GM19035 (cell line): ENCODE measurements at regions not wholly inside any gene's neighbourhood (a gene's known extent, or its start where the extent isn't known, plus 50 kb on each side); places are given as distances from the start of the nearest gene placed in this dataset.

ENCODE experiments used
- ATAC-seq: cut with Tn5 transposase; IDR thresholded peaks from one replicate; pipeline ENCODE4 v1.9.1; 2021; ENCODE audit not compliant: unreplicated experiment

DNA sequence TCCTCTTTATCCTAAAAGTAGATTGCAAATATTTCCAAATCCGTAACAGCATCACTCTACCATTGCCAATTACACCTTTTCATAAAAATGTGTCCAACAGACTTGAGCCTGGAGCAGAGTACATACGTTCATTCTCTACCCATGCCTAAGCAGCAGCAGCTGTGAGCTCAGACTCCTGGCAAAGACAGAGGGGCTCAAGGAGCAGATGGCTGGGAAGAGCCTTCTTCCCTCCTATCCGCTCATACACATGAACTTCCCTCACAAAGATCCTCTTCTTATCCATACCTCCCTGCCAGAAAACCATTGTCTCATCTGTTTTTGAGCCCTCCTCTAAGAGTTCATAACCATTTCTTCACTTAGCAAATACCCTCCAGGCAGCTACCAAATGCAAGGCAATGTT lies 164.3 kb upstream of the ARL4C start:
- no peak for ATAC-seq

DNA sequence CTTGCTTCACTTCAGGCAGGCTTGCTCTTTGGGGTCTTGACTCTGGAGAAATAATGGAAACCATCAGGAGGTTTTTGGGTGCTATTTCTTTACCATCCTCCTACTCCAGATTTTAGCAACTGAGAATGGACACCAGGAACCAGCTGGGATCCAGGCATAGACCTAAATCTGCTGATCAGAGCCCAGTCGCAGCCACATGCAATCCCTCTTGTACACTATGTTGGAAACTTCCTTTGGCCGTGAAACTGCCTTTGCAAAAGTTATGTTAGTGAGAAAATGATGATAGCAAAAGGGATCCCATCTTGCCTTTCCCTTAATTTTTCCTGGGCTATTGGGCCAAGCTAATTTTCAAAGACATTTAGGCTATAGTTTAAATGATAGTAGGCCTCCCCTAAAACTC lies 158.8 kb upstream of the ARL4C start:
- no peak for ATAC-seq

DNA sequence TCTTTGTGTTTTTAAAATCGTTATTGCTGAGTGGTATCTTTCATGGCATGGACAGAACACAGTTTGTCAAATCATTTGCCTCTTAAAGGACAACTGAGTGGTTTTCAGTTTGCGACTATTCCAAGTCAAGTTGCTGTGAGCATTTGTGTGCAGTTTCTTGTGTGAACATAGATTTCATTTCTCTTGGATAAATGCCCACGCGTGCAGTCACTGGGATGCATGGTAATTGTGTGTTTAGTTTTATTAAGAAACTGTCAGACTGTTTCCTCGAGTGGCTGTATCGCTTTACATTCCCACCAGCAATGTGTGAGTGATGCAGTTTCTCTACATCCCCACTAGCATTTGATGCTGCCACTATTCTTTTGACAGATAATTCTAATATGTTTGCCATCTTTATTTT lies 154.0 kb upstream of the ARL4C start:
- no peak for ATAC-seq

DNA sequence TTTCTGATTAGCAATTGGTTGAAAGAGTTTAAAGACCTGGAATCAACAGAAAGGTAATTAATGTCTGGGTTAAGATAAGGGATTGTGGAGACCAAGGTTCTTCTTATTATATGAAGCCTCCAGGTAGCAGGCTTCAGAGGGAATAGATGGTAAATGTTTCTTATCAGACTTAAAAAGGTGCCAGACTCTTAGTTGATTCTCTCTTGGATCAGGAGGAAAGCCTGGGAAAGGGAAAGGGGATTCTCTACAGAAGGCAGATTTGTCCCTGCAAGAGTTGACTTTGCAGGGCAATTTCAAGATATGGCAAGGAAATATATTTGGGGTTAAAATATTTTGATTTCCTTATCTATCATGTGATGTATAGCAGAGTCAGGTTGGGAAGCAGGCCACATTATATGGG lies 153.1 kb upstream of the ARL4C start:
- no peak for ATAC-seq

DNA sequence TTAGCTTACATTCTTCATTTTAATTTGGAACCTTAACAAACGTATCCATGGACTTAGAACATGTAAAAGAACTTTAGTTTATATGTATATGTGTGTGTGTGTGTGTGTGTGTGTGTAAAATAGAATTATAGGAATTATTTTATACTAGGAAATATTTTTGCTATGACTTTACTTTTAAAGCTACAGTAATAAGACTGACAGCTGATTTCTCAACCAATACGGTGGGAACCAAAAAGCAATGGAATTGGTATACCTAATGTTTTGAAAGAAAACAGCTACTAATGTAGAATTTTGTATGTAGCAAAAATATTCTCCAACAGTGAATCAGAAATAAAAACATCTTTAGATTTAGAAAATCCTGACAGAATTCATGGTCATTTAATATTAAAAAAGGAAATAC lies 146.5 kb upstream of the ARL4C start:
- ATAC-seq = no peak

DNA sequence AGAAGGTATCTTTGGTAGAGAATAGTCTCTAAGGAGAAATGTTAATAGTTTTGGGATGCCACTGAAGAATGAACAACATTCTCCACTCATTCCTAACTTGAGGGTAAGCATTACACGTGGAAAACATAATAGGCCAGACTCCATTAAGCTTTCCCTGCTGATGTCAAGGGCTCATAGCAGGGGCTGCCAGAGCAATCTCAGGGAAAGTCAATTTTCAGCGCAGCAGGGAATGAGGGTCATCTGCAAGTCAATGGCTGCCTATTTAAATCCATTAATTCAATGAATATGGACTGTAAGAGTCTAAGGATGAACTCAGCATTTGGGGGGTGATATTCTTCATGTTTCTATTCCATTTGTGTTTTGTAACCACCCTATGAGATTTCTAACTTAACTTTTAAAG lies 144.2 kb upstream of the ARL4C start:
- ATAC-seq = no peak

DNA sequence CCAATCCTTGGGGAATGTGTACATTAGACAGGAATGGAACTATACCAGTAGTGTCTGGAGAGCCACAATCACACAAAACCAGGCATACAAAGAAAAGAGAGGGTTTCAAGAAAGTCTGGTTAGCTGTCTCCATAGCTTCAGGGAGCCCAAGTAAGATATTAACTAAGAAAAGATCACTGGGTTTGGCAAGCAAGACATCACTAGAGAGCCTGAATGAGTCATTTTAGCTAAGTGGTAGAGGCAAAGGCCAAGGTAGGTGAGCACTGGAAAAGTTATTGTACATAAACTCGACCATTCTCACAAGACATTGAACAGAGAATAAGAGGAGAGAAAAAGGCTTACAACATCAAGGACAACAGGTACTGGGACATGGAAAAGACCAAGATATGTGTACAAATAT lies 143.8 kb upstream of the ARL4C start:
- no peak for ATAC-seq

DNA sequence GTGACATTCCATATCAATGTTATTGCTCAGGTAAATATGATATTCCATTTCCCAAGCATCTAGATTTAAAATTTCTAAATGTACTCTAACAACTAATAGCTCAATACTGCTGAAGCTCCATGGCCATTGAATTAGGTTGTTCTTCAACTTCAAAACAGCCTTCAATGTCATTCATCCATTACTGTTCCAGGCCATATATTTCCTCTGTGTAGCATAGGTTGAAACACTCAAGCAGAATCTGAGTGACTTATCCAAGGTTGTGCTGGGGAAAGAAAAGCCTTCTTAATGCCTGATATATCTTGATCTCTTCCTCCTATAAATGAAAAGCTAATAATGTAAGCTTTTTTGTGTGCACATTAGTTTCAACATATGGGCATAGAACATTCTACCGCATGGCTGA lies 142.1 kb upstream of the ARL4C start:
- no peak for ATAC-seq

DNA sequence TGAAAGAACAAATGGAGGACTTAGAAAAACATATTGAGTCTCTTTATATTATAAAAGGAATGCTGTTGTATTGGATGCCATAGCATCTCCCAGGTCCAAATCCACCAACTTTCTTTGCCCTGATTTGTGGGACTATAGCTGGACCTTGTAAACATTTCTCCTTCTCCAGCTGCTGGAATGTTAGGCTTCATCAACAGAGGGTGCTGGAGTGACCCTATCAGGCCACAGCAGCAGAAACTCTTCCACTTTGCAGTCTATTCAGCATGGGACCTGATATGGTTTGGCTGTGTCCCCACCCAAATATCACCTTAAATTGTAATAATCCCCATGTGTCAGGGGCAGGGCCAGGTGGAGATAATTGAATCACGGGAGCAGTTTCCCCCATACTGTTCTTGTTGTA lies 138.4 kb upstream of the ARL4C start:
- ATAC-seq = no peak

DNA sequence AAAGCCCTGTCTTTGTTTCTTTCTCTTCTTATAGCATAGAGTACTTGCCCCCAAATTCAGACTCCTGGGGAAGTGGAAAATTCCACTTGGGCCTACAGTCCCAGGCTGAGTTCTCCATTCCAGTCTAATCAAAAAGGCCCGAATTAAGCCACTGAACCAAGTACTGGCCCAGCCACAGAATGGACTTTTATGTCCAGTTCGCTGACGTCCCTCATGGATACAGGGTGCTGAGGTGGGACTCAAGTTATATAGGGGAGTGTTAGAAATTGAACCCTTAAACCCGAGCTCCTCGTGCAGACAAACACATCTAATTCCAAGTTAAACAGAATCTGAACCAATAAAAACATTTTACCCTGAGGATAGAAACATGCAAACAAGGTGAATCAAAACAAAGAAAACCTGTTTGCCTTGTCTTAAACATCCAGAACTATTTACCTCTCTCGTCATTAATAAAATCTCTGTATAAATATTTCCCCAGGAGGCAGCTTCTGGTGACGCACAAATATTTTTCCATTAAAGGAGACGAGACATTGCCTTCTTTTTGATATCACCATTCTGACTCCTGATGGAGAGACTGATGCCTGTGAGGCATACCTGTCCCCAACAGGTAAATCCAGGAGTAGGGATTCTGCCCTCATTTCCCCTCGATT lies 136.8 kb upstream of the ARL4C start:
- ATAC-seq = no peak

DNA sequence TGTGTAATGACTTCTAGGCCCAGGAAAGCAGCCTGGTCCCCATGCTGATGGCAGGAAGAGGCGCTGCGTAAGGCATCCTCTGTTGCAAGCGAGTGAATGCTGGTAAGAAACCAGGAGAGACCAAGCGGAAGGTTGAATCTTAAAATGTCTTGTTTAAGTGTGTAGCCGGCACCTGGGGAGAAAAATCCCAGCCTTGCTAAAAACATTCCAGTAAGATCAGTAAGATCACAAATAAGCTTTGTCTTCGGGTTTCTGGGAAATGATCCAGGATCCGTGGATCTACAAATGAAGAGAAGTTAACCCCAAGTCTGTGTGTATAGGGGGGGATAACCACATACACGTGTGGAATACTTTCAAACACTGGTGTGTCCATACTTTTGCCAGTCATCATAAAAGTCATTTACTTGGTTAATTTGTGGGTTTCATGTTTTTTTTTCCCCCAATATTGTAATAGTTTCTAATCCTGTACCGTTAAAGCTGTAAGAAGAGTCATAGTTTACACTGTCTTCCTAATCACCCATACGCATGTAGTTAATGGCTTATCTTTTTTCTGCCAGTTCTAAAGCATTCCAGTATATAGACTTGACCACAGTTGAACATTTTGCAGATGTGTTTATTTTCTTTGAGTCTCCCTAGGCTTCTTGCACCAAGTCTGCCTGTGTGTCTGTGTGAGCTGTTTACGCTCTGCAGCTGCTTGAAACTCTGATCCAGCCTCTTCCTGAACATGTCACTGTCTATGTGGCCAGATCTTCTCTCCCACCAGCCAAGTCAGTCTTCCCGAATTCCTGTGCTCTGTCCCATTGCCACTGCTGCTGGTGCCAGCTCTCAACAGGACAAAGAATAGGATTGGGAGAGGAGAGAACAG lies 135.9 kb upstream of the ARL4C start:
- no peak for ATAC-seq

DNA sequence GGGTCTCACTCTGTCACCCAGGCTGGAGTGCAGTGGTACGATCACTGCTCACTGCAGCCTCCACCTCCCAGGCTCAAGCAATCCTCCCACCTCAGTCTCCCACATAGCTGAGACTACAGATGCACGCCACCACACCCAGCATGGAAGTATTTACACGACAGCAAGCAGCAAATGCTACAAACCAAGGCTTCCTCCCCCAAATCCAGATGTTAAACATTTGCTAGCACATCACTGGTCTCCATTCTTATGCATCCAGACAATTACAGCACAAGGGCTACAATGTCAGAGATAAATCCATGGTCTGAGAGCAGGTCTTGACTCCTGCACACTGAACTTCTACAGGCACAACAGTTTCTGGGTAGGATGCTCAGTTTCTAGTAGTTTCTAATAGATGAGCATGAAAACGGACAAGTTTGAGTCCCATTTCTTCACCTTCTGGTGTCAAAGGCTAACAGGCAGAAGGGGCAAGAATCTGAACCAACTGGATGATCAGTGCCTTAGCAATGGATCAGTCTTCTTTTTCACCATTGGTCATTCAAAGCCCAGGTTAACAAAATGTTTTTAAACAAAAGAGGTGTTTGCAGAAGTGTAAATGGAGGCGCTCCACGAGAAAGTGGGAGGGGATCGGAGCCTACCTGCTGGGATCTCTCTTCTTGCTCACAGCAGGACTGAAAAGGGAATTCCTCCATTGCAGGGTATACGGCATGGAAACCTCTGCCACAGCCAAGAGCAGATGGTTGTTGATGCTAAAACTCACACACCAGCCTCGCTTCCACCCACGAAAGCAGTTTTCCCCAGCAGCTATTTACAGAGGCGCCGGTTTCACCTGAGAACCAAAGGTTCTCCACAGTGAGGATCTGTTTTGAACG lies 135.0 kb upstream of the ARL4C start:
- ATAC-seq = no peak

DNA sequence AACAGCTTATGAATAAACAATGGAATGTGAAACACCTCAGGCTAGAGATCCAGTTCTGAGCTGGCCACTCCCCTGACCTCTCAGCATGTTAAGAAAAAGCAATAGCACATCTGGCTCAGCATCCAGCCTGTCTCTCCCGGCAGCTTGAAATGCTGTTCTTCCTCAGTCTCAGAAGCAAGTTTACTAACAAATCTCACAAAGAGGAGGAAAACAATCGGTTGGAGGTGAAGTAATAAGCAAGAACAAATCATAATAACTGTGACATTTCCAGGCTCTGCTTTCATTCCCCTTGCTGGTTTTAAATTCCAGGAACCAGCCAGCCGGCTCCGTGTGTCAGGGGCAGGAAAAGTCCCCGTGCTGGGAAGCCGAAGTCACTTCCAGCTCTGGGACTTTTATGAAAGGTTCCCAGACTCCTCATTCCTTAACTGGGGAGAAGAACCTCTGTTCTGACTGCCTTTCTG lies 133.9 kb upstream of the ARL4C start:
- ATAC-seq = no peak

DNA sequence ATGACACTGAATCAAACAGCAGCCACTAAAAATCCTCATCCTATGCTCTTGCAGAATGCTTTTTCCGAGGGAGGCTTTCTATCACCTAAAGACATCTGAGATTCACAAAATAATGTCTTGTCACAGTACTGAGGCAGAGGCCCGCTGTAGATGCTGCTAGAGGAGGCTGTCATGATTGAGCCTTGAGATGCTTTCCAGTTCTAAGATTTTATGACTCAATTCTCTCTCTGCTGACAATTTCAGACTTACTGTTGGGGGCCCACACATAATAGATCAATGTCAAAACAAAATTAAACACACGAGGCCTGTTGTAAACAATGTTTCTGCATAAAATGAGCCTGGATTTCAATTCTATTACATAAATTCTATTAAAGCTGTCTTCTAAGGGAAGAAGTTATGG lies 132.7 kb upstream of the ARL4C start:
- ATAC-seq = no peak

DNA sequence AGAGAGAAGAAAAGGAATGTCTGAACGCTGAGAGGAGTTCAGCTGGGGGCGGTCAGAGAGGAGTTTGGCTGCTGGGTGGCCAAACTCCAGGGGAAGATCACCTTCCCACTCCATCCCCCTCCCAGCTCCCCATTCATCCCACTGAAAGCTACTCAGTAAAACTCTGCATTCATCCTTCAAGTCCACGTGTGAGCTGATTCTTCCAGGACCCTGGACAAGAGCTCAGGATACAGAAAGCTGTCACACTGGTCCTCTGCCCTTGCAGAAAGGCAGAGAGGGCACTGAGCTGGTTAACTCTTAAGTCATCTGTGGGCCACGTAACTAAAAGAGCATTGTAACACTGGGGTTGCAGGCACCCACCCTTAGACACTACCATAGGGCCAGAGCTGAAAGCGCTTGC lies 132.1 kb upstream of the ARL4C start:
- no peak for ATAC-seq

DNA sequence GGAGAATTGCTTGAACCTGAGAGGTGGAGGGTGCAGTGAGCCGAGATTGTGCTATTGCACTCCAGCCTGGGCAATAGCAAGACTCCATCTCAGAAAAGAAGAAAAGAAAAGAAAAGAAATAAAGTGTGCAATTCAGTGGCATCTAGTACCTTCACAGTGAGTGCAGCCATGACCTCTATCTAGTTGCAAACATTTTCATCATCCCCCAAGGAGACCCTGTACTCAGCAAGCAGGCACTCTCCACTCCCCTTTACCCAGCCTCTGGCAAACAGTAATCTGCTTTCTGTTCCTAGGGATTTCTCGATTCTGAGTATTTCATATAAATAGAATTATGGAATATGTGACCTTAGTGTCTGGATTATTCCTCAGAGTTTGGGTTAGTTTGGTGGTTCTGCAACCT lies 130.4 kb upstream of the ARL4C start:
- ATAC-seq = no peak

DNA sequence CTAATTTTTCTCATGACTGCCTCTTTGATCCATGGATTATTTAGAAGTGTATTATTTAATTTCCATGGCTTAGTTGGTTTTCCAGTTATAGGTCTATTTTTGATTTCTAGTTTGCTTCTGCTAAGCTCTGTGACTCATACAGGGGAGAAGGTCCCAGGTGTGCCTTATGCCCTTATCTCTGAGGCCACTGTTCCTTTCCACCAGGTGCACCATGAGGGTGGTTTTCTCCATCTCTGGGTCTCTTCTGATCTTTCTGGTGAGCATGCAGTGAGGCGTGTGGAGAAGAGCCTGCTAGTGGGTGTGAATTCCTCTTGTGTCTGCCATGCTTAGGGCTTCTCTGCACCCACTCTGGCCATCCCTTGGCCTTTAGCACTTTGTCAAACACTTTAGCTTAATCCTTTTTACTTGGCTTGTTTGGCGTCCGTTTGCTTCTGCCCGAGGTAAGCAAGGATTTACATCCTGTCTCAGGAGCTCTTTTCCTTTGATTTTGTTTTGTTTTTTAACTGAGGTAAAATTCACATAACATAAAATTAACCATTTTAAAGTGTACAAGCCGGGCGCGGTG lies 129.8 kb upstream of the ARL4C start:
- no peak for ATAC-seq

DNA sequence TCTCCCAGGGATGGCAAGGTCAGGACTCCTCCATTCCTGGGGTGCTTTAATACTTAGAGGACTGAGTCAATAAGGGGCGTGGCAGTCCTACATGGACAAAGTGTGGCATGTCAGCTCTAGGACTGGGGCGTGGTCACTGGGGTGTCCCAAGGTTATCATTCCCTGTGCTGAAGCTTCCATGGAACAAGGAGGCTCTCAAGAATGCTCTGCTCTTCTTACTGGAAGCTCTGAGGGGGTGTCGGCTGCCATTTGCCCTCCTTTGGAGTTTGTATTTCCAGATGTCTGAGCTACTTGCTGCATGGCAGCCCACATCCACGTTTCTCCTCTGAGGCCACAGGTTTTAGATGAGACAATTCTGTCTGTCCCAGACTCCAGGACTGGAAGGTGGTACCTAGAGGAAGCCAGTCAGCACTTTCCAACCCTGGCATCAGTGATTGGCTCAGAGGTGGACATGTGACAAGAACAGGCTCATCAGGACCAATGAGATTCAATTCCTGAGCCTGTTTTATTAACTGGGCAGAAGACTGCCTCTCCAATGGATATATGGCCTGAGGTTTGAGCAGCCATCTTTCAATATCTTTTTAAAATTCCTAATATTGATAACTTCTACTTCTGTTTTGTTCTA lies 128.9 kb upstream of the ARL4C start:
- no peak for ATAC-seq

DNA sequence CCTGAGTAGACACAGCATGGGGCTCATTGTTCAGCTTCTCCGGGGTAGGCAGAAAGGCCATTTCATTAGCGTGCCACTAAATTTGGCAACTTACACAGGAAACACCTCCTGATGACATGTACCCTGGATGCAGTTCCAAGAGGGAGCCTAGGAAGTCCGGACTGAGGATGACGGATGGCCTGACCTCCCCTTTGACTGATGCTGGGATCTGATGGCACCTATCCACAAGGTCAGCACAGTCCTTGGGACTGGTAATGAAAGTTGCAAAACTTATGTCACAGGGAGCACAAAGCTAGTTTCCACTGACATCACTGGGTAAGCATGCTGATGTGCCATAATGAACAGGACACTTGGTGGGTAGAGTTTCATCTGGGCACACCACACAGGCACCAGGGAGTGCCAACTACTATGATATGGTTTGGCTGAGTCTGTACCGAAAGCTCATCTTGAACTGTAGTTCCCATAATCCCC lies 126.7 kb upstream of the ARL4C start:
- no peak for ATAC-seq

DNA sequence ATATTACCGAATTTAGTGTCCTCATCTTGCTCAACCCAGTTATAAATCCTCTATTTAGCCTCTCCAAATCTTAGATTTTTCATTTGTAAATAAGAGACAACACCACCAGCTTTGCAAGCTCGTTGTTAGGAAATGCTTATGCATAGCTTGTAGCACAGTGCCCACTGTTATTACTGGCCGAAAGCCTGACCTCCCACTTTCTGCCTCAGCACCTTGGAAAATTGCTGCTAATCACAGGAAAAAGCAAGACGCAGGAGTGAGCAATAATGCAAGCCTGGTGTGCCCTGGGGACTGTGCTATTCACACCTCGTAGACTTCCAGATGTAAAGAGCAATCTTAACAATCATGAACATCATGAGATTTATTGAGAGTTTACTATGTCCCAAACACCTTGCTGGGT lies 124.2 kb upstream of the ARL4C start:
- ATAC-seq = no peak

DNA sequence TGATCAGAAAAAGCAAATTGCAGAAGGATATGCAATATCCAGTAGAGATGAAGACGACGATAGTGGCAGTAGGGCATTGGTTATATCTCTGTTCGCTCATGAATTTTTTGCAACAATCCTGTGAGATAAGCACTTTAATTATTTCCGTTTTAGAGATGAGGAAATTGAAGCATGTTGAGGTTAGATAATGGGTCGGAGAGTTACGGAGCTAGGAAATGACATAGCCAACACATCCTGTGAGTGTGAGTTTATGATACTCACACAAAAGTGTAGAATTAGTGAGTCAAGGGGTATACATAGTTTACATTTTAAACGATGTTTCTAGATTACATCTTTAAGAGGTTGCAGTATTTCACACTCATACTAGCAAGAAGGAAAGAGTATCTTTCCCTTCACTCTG lies 123.1 kb upstream of the ARL4C start:
- no peak for ATAC-seq
